Activated T-cell treated with anti-CD3 and anti-CD28 coated beads, Interleukin-2, amount 50 U/mL, for 4 hours (primary cell): ENCODE measurements at regions not wholly inside any gene's neighbourhood (a gene's known extent, or its start where the extent isn't known, plus 50 kb on each side); places are given as distances from the start of the nearest gene placed in this dataset.
"Not testable (repeated sequence)": the region's sequence is repeated elsewhere in the genome, so short reads cannot be mapped to it uniquely, and the experiment has no call there.

Experiments
- ATAC-seq, 2 donors: fragments of 200-7000 bp; cut with Tn5 transposase; one replicate each; pipeline ENCODE4 v1.10.0; 2021
- DNase-seq: peaks from one replicate; pipeline ENCODE4 v3.0.0-alpha.2; 2020
- H3K27me3 Mint-ChIP-seq: one replicate; pipeline ENCODE4 v1.8.0; 2021; ENCODE audit warnings: low read depth, mixed read lengths
- H3K36me3 Mint-ChIP-seq: one replicate; pipeline ENCODE4 v1.8.0; 2022; ENCODE audit warnings: mixed read lengths; ENCODE audit not compliant: insufficient read depth
- H3K4me1 Mint-ChIP-seq: one replicate; pipeline ENCODE4 v1.8.0; 2021; ENCODE audit warnings: low read depth, mixed read lengths
- H3K4me3 Mint-ChIP-seq: one replicate; pipeline ENCODE4 v1.8.0; 2021; ENCODE audit warnings: mild to moderate bottlenecking, moderate library complexity, mixed read lengths
- H3K9me3 Mint-ChIP-seq: one replicate; pipeline ENCODE4 v1.8.0; 2021; ENCODE audit warnings: mixed read lengths

- Mint-ChIP-seq H3K4me3 (no peak overlapping the region), H3K4me1 (no peaks in the 10 kb centered on the region), H3K36me3 (no peaks in the 10 kb centered on the region), H3K27me3 (no peaks in the 10 kb centered on the region), H3K9me3 (no peaks in the 10 kb centered on the region)
- ATAC-seq (no peak), DNase-seq (no peak)
Observed at GRCh38 chrX:85591536-85591935, 212.1 kb upstream of the POF1B start.

GRCh38 chrX:85590638-85591037, 211.2 kb upstream of the POF1B start:
- no peaks in the 10 kb centered on the region for H3K27me3 Mint-ChIP-seq
- ATAC-seq: no peak
- H3K9me3 Mint-ChIP-seq: peaks cover 6% of the 10 kb centered on the region
- H3K4me3 Mint-ChIP-seq: no peak overlapping the region
- no peaks in the 10 kb centered on the region for H3K4me1 Mint-ChIP-seq
- no peak for DNase-seq
- no peaks in the 10 kb centered on the region for H3K36me3 Mint-ChIP-seq

- Mint-ChIP-seq H3K36me3 (no peaks in the 10 kb centered on the region), H3K4me3 (no peak overlapping the region), H3K27me3 (no peaks in the 10 kb centered on the region), H3K9me3 (no peaks in the 10 kb centered on the region), H3K4me1 (no peaks in the 10 kb centered on the region)
- DNase-seq (no peak), ATAC-seq (peak; percentile 40 to 71)
Observed at GRCh38 chrX:85573801-85574200, 194.3 kb upstream of the POF1B start.

GRCh38 chrX:85570496-85570895, 191.0 kb upstream of the POF1B start:
- no peaks in the 10 kb centered on the region for H3K36me3 Mint-ChIP-seq
- H3K9me3 Mint-ChIP-seq: no peaks in the 10 kb centered on the region
- no peak overlapping the region for H3K4me3 Mint-ChIP-seq
- ATAC-seq: no peak
- DNase-seq: no peak
- no peaks in the 10 kb centered on the region for H3K27me3 Mint-ChIP-seq
- no peaks in the 10 kb centered on the region for H3K4me1 Mint-ChIP-seq

GRCh38 chrX:85569686-85570085, 190.2 kb upstream of the POF1B start:
- H3K36me3 Mint-ChIP-seq: no peaks in the 10 kb centered on the region
- no peak overlapping the region for H3K4me3 Mint-ChIP-seq
- ATAC-seq (no peak), DNase-seq (no peak)
- no peaks in the 10 kb centered on the region for H3K27me3 Mint-ChIP-seq
- H3K9me3 Mint-ChIP-seq: no peaks in the 10 kb centered on the region
- no peaks in the 10 kb centered on the region for H3K4me1 Mint-ChIP-seq

- Mint-ChIP-seq H3K4me3 (no peak overlapping the region), H3K4me1 (no peaks in the 10 kb centered on the region), H3K27me3 (no peaks in the 10 kb centered on the region), H3K36me3 (no peaks in the 10 kb centered on the region), H3K9me3 (no peaks in the 10 kb centered on the region)
- DNase-seq (no peak), ATAC-seq (no peak)
Observed at GRCh38 chrX:85569096-85569495, 189.6 kb upstream of the POF1B start.

- ATAC-seq: no peak
- H3K27me3 Mint-ChIP-seq: no peaks in the 10 kb centered on the region
- H3K4me1 Mint-ChIP-seq: no peaks in the 10 kb centered on the region
- no peak for DNase-seq
- H3K36me3 Mint-ChIP-seq: no peaks in the 10 kb centered on the region
- no peaks in the 10 kb centered on the region for H3K9me3 Mint-ChIP-seq
- H3K4me3 Mint-ChIP-seq: no peak overlapping the region
Observed at GRCh38 chrX:85561231-85561630, 181.8 kb upstream of the POF1B start.

- DNase-seq: no peak
Observed at GRCh38 chrX:85544609-85545008, 165.1 kb upstream of the POF1B start.

GRCh38 chrX:85543866-85544265, 164.4 kb upstream of the POF1B start:
- no peak overlapping the region for H3K4me3 Mint-ChIP-seq
- no peaks in the 10 kb centered on the region for H3K4me1 Mint-ChIP-seq
- DNase-seq: no peak
- ATAC-seq: no peak
- no peaks in the 10 kb centered on the region for H3K9me3 Mint-ChIP-seq
- no peaks in the 10 kb centered on the region for H3K36me3 Mint-ChIP-seq
- no peaks in the 10 kb centered on the region for H3K27me3 Mint-ChIP-seq

More at GRCh38 chrX:85544609-85545008, 165.1 kb upstream of the POF1B start:
- ATAC-seq: no peak
- Mint-ChIP-seq H3K27me3 (no peaks in the 10 kb centered on the region), H3K4me1 (no peaks in the 10 kb centered on the region), H3K4me3 (no peak overlapping the region), H3K9me3 (no peaks in the 10 kb centered on the region), H3K36me3 (no peaks in the 10 kb centered on the region)

GRCh38 chrX:85529141-85529540, 149.7 kb upstream of the POF1B start:
- H3K9me3 Mint-ChIP-seq, H3K27me3 Mint-ChIP-seq, DNase-seq, ATAC-seq, H3K36me3 Mint-ChIP-seq, H3K4me1 Mint-ChIP-seq, H3K4me3 Mint-ChIP-seq: not testable (repeated sequence)

- ATAC-seq: no peak
- no peak for DNase-seq
- Mint-ChIP-seq H3K4me1 (no peaks in the 10 kb centered on the region), H3K27me3 (no peaks in the 10 kb centered on the region), H3K4me3 (no peak overlapping the region), H3K9me3 (no peaks in the 10 kb centered on the region), H3K36me3 (no peaks in the 10 kb centered on the region)
Observed at GRCh38 chrX:85517994-85518718, 138.7 kb upstream of the POF1B start.

- DNase-seq (no peak), ATAC-seq (no peak)
- Mint-ChIP-seq H3K36me3 (no peaks in the 10 kb centered on the region), H3K4me3 (no peak overlapping the region), H3K27me3 (no peaks in the 10 kb centered on the region), H3K9me3 (no peaks in the 10 kb centered on the region), H3K4me1 (no peaks in the 10 kb centered on the region)
Observed at GRCh38 chrX:85516131-85516530, 136.7 kb upstream of the POF1B start.

GRCh38 chrX:85506871-85507270, 127.4 kb upstream of the POF1B start:
- no peaks in the 10 kb centered on the region for H3K9me3 Mint-ChIP-seq
- no peaks in the 10 kb centered on the region for H3K27me3 Mint-ChIP-seq
- no peaks in the 10 kb centered on the region for H3K4me1 Mint-ChIP-seq
- H3K4me3 Mint-ChIP-seq: no peak overlapping the region
- H3K36me3 Mint-ChIP-seq: no peaks in the 10 kb centered on the region
- DNase-seq: no peak
- ATAC-seq: no peak

- Mint-ChIP-seq H3K4me1 (no peaks in the 10 kb centered on the region), H3K4me3 (no peak overlapping the region), H3K27me3 (no peaks in the 10 kb centered on the region), H3K36me3 (no peaks in the 10 kb centered on the region), H3K9me3 (no peaks in the 10 kb centered on the region)
- ATAC-seq: no peak
- DNase-seq: no peak
Observed at GRCh38 chrX:85505801-85506200, 126.3 kb upstream of the POF1B start.

- ATAC-seq: no peak
- DNase-seq: no peak
- H3K36me3 Mint-ChIP-seq: no peaks in the 10 kb centered on the region
- no peak overlapping the region for H3K4me3 Mint-ChIP-seq
- H3K4me1 Mint-ChIP-seq: no peaks in the 10 kb centered on the region
- H3K27me3 Mint-ChIP-seq: no peaks in the 10 kb centered on the region
- no peaks in the 10 kb centered on the region for H3K9me3 Mint-ChIP-seq
Observed at GRCh38 chrX:85504381-85504780, 124.9 kb upstream of the POF1B start.
